ENCODE measurements at regions not wholly inside any gene's neighbourhood (a gene's known extent, or its start where the extent isn't known, plus 50 kb on each side); places are given as distances from the start of the nearest gene placed in this dataset.
"Not testable (repeated sequence)": the region's sequence is repeated elsewhere in the genome, so short reads cannot be mapped to it uniquely, and the experiment has no call there.

DNA sequence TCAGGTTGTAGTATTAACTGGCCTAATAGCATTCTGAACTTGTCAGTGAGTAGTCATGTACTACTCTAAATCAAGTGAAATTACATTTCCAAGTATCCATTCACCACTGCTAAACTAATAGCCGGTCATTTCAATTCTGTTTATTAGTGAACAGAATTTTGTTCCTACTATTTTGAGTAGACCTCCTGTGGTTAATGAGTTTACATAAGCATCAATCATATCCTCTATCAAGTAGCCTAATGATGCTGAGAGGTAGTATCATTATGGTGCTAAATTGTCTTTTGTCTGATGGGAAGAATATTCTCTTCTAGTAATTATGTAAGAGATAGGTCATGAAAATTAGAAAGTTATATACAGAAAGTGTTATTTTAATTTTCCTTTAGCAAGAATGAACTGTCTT lies 602.8 kb downstream of the KCNT2 start:
- no peak for DNase-seq (ENCODE audit: low read depth in 3 of 3, low spot score in 2 of 3)

DNA sequence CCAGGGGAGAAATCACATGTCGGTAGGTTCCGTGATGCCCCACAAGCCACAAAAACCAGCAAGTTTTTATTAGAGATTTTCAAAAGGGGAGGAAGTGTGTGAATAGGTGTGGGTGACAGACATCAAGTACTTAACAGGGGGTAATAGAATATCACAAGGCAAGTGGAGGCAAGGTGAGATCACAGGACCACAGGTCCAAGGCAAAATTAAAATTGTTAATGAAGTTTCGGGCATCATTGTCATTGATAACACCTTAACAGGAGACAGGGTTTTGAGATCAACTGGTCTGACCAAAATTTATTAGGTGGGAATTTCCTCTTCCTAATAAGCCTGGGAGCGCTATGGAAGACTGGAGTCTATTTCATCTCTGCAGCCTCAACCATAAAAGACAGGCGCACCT lies 603.9 kb downstream of the KCNT2 start:
- DNase-seq (ENCODE audit: low read depth in 3 of 3, low spot score in 2 of 3): not testable (repeated sequence)

DNA sequence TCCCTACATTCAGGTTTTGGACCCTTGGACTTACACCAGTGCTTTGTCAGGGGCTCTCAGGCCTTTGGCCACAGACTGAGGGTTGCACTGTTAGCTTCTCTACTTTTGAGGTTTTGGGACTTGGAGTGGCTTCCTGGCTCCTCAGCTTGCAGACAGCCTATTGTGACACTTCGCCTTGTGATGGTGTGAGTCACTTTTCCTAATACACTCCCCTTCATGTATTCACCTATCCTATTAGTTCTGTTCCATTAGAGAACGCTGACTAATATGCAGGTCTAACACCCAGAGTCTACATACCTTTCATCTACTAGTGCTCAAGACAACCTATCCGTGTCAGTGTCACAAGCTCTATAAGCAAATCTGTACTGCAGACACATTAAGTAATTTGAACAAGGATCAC lies 605.3 kb downstream of the KCNT2 start:
- no peak for DNase-seq (ENCODE audit: low read depth in 3 of 3, low spot score in 2 of 3)

DNA sequence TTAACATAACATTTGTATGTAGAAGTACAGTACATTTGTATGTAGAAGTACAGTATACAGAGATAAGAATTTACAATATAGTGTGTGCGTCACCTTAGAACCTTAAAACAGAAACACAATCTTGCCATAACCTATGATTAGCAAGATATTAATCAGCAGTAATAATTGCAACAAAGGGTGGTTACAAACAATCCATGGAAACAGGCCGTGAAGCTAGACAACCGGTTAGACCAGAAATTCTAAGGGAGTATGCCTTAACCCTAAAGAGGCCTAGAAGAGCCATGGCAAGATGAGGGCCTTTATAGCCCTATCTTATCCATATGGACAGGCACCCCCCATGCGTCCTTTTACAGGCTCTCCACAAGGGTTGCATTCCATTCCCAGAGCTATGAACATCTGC lies 605.9 kb downstream of the KCNT2 start:
- DNase-seq (ENCODE audit: low read depth in 3 of 3, low spot score in 2 of 3): not testable (repeated sequence)

DNA sequence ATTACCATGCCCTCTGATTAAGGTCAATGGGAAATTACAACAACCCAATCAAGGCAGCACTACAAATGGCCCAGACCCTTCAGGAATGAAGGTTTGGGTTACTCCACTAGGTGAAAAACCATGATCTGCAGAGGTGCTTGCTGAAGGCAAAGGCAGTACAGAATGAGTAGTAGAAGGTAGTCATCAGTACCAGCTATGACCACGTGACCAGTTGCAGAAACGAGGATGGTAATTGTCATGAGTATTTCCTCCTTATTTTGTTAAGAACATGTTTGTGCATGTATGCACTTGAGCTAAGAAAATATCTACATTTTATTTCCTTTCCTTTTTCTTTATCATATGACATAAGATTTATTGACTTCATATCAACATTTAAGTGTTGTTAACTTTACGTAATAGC lies 607.1 kb downstream of the KCNT2 start:
- DNase-seq (ENCODE audit: low read depth in 3 of 3, low spot score in 2 of 3): no peak

DNA sequence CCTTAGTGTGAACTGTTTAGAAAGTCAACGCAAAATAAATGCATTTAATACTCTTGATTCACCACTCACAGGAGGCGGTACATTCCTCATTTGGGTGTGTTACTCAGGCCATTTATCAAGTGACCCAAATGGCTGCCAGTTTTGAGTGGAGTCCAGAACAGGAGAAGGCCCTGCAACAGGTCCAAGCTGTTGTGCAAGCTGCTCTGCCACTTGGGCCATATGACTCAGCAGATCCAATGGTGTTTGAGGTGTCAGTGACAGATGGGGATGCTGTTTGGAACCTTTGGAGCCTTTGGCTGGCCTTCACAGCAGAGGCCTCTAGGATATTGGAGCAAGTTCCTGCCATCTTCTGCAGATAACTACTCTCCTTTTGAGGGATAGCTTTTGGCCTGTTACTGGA lies 609.2 kb downstream of the KCNT2 start:
- no peak for DNase-seq (ENCODE audit: low read depth in 3 of 3, low spot score in 2 of 3)

DNA sequence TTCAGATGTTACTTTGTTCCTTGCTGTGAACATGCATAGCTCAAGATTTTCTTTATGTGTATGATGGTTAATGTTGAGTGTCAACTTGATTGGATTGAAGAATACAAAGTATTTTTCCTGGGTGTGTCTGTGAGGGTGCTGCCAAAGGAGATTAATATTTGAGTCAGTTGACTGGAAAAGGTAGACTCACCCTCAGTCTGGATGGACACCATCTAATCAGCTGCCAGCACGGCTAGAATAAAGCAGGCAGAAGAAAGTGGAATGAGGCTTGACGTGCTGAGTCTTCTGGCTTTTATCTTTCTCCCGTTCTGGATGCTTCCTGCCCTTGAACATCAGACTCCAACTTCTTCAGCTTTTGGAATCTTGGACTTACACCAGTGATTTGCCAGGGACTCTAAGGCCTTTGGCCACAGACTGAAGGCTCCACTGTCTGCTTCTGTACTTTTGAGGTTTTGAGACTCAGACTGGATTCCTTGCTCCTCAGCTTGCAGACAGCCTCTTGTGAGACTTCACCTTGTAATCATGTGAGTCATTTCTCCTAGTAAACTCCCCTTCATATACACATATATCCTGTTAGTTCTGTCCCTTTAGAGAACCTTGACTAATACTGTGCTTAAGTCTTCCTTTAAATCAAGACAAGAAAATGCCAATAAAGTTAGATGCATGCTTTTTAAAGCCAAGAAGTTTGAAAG lies 626.6 kb downstream of the KCNT2 start:
- no peak for DNase-seq (ENCODE audit: low read depth in 3 of 3, low spot score in 2 of 3)

DNA sequence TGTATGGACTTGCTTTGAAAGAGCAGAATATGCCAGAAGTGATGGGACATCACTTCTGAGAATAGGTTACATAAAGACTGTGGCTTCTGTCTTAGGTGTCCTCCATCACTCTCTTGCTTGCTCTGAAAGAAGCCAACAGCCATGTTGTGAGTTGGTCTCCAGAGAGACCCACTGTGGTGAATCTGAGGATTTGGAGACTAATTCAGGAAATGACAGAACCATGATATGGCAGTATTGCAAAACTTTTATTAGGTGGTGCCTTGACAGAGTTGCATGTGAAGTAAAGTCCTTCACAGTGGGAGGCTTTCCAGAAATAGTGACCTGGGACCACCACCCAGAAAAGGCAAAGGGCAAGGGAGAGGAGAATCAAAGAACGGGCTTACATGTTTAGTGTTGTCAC lies 628.6 kb downstream of the KCNT2 start:
- no peak for DNase-seq (ENCODE audit: low read depth in 3 of 3, low spot score in 2 of 3)

DNA sequence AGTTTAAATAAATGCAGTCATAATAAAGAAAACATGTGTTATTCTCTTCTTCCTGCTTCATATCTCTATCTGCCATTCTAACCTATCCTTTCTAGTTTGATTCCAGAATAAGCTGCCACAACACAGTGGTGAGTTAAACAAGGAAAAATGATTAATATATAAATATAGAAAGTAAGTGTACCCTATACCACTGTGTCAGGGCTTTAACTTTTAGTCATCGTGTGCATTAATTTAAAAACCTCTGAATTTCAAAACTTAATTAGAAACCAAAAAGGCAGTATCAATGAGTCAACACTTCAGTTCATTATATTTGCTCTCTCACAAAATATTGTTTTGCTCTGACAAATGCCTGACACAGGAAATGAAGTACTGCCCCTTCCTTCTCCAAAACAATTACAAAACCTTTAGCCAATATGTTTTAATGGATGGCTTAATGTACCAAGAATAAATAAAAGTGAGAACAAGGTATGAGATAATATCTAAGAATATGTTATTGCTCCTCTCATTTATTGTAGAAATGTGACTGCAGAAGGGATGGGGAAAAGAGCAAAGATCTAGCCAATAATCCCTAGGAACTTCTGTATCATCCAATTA lies 634.8 kb downstream of the KCNT2 start:
- no peak for DNase-seq (ENCODE audit: low read depth in 3 of 3, low spot score in 2 of 3)

DNA sequence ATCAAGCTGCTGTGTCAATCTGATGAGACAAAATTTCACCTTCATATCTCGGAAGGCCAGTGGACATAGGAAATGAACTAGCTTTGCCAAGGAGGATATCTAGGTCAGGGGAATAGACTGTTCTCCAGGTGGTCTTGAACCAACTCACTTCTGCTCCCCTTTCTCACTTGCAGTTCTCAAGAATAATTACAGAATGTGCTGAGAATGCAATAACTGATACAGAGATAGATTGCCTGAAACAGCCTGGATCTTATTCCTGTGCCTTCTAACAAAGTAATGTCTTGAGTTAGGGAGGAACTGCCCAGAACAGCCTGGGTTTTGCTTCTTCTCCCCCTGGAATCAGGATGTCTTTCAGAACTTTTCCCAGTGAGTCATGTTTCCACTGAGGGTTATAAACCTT lies 636.7 kb downstream of the KCNT2 start:
- DNase-seq (ENCODE audit: low read depth in 3 of 3, low spot score in 2 of 3): no peak

DNA sequence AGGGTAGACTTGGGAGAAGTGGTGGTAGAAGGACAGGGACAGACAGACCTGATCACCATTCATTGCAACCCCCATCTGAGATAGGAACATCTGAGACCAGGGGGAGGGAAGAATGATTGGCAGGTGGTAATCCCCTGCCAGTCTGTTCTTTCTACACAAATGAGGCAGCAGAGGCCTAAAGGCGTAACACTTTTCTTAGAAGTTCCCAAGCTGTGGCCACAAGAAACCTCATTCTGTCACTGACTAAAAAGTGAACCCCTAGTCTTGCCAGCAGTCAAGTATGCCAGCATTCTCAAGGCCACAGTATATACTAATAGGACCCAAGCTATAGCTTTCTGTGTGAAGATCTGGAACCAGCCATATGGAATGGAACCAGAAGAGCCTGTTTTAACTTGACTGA lies 638.0 kb downstream of the KCNT2 start:
- DNase-seq (ENCODE audit: low read depth in 3 of 3, low spot score in 2 of 3): no peak

DNA sequence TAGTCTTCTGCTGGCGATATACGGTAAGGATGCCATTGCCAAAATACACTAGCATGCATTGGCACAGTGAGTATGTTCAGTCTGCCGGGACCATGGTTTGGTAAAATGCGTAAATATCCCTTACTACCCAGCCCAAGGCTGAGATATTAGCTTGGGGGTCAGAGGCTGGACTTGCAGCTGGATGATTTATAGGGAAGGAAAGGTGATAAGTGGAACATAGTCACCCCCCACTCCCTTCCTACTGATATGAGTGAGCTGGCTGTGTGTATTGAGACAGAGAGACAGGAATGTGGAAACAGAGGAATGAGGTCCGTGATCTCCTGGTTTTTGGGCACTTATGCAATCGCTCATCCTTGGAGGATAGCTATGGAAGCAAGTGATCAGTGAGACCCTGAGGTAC lies 642.8 kb downstream of the KCNT2 start:
- no peak for DNase-seq (ENCODE audit: low read depth in 3 of 3, low spot score in 2 of 3)

DNA sequence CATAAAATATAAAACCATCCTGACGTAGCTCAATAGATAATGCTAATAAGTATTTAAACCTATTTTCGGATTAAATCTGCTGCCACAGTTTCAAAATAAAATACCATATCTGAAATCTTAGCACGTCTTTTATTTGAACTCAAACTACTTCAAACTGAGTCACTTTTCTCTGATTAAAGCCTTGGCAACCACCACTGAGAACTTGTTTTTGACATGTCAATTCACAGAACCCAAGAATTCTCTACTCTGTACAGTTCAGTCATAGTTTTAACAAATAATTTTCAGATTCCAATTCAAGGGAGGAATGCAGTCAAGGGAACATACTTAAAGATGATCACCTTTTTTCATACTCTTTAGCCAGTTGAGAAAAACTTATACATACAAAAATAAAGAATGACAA lies 643.2 kb downstream of the KCNT2 start:
- no peak for DNase-seq (ENCODE audit: low read depth in 3 of 3, low spot score in 2 of 3)

DNA sequence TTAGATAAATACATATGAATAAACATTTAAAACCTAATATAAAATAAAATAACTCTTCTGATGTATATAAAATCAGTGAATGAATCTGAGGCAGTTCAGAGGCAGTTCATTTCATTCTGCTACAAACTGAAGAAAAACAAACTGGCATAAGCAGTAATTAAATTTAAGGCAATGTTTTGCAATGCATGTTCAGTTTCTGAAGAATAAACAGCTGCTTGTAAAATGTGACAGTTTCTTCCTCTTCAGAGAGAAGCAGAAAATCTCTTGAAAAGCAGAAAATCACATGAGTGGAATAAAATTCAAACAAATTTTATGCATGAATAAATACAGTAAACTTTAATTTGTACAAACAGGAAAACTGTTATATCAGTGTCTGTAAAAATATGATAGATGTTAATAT lies 643.7 kb downstream of the KCNT2 start:
- no peak for DNase-seq (ENCODE audit: low read depth in 3 of 3, low spot score in 2 of 3)

DNA sequence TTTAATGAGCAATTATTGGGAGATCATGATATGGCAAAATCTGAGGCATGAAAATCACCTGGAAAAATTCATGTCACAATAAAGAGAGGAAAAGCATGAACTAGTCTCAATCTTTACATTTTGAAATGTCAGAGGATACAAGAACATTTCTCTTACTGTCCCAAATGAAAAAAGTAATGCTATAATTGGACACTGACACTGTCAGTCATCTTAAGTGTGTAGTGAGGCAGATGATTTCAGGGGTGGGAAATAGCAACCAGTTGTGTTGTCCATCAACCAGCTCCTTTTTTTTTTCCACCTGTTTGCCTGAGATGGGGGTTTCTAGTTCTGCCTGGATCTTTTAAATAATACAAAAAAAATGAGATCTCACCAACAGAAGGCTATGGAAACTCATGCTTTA lies 646.2 kb downstream of the KCNT2 start:
- no peak for DNase-seq (ENCODE audit: low read depth in 3 of 3, low spot score in 2 of 3)

DNA sequence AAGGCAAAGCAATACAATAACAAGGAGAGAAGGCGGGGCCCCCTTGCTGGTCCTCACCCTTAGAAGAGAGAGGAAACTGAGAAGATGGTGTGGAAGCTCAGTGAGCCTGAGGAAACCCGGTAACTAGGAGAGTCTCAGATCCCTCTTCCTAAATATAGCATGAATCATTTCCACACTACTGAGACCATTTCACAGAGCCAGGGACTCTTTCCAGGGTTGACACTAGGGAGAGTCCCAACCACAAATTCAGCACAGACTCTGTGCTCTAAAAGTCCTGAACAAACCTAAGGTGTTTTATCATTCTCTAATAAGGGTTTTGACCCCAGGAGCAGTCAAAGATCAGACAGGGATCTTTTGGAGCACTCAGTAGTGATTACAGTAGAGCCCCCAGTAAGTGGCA lies 647.7 kb downstream of the KCNT2 start:
- DNase-seq (ENCODE audit: low read depth in 3 of 3, low spot score in 2 of 3): no peak

DNA sequence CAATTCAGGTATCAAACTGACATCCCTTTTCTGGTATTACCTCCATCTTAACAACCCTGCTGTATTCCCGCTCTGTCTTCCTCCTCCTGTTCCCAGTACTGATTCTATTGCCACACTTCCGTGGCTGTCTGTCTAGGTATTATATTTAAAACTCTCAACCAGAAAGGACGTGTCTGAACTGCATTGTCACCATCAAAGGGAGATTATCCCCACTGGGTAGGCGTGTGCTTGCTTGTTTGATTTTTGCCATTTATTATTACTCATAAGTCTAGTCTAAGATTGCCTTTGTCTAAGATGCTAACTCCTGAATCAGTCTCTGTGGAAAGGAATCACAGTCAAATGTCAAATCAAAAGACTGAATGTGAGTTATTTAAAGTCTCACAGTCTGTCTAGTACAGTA lies 650.1 kb downstream of the KCNT2 start:
- DNase-seq (ENCODE audit: low read depth in 3 of 3, low spot score in 2 of 3): no peak

DNA sequence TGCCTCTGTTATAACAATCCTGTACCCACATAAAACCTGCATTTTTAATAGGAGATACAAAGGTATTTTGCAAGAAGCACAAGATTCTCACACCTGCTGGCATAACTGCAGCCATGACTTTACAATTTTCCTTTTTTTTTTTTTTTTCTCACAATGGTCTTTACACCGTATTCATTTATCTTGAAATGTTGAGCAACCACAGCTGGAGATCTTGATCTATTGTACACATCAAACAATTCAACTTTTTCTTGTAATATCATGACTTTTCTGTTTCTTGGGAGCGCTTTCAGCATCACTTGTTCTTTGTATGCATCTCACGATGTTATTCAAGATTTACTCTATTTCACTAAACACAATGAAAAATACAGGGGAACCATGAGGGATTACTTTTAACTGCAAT lies 651.4 kb downstream of the KCNT2 start:
- DNase-seq (ENCODE audit: low read depth in 3 of 3, low spot score in 2 of 3): no peak

DNA sequence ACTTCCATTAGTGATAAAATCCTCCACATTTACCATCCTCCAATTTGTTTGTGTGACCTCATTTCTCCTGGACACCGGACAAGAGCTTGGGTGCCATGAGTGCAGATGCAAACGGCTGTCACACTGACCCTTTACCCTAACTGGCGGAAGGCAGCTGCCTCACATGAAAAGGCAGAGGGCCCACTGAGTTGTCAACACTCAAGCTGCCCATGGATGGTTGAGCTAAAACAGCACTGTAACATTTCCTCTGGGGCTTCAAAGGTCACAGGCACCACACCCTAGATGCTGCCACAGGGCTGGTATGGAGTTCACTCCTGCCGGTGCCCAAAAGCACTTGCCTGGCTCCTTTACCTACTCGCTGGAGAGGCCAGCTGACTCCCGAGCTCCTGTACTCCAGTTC lies 653.4 kb downstream of the KCNT2 start:
- DNase-seq (ENCODE audit: low read depth in 3 of 3, low spot score in 2 of 3): no peak

DNA sequence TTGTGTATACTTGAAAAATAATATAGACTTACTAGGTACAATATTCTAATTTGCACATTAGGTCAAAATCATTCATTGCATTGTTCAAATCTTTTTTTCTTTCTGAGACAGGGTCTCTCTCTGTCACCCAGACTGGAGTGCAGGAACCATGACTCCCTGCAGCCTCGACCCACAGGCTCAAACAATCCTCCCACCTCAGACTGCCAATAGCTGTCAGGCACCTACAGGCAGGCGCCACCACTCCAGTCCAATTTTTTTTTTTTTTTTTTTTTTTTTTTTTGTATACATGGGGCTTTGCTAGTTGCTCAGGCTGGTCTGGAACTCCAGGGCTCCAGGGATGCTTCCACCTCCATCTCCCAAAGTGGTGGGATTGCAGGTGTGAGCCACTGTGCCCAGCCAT lies 656.9 kb downstream of the KCNT2 start:
- no peak for DNase-seq (ENCODE audit: low read depth in 3 of 3, low spot score in 2 of 3)

DNA sequence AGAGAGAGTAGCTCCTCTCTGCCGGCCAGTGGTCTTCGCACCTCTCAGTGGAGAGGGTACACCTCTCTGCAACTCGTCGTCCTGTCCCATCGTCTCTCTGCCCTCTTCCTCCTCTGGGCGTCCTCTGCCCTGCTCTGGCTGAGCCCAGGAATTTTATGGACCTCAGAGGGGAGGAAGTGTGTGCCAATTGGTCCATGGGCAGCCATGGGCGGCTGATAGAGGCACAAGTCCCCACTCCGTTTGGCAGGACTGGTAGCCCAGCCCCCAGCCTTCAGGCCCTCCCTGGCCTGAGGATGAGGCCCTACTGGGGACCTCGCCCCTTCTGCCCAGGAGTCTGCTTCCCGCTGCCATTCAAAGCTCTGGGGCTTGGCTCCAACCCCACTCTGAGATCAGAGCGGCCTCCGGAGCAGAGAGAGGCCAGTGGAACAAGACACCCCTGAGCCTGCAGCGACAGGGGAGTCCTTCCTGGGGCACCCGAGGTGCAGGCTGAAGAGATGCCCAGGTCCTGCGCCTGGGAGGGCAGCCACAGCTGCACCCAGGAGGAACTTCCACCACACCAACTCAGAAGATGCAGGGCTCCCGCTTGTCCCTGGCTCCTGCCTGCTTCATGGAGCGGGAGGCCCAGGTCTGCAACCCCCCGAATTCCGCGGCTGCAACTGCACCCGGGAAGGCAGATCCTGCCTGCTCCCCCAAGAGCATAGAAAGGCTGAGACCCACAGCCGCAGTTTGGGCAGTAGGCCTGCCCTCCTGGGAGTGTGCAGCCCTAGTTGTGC lies 659.9 kb downstream of the KCNT2 start:
- DNase-seq (ENCODE audit: low read depth in 3 of 3, low spot score in 2 of 3): no peak

DNA sequence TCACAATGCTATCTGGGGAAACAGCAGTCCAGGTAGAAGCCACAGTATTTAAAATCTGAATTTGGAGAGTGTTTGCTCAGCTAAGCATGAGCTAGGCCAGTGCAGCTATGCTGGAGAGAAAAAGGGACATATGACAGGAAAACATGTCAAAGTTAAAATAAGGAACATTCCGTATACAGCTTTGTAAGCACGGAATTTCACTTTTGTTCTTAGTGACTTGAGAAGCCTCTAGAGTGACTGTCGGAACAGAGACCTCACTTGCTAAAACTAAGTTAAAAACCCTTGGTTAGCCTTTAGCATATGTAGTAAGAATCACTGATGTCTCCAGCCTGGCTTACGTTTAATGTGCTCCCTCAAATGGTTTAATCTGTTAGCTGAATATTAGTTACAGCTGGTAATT lies 661.7 kb downstream of the KCNT2 start:
- no peak for DNase-seq (ENCODE audit: low read depth in 3 of 3, low spot score in 2 of 3)

All from right renal cortex interstitium (tissue), 3 donors.